GM13977 (cell line): ENCODE measurements at regions not wholly inside any gene's neighbourhood (a gene's known extent, or its start where the extent isn't known, plus 50 kb on each side); places are given as distances from the start of the nearest gene placed in this dataset.

Experiments used
- DNase-seq: peaks from one replicate; pipeline ENCODE4 v3.0.0; 2012; ENCODE audit warnings: low spot score
- CTCF ChIP-seq: IDR thresholded peaks from 2 replicates; pipeline ENCODE4 v1.5.1; 2012; ENCODE audit warnings: mild to moderate bottlenecking, control low read depth; ENCODE audit not compliant: insufficient read depth; ENCODE audit errors: extremely low read depth, missing control alignments
- in situ Hi-C: fragments of 300-500 bp; cut with MboI; formaldehyde crosslinking; loops from one replicate; pipeline ENCODE4 v1.12.0; 2022; ENCODE audit warnings: low sequenced_read_pairs, low pct_unique_long_range_greater_than_20kb, mixed read lengths, inconsistent platforms; ENCODE audit not compliant: unreplicated experiment

- in situ Hi-C loops = no loop called here
- DNase-seq = no peak
- TF ChIP-seq CTCF = no peak
These were observed 360.3 kb upstream of the NECTIN3 start for GRCh38 chr3:110711130-110711832.

- in situ Hi-C loops = no loop called here
- DNase-seq = no peak
- TF ChIP-seq CTCF = no peak
These were observed 359.6 kb upstream of the NECTIN3 start for GRCh38 chr3:110711851-110712516.

- DNase-seq = no peak
- in situ Hi-C loops = no loop called here
- TF ChIP-seq CTCF = no peak
These were observed 344.6 kb upstream of the NECTIN3 start for GRCh38 chr3:110727056-110727455.

GRCh38 chr3:110731148-110731547, 340.5 kb upstream of the NECTIN3 start:
- no peak for DNase-seq
- TF ChIP-seq CTCF = no peak
- in situ Hi-C loops = no loop called here

- no peak for TF ChIP-seq CTCF
- DNase-seq = no peak
- in situ Hi-C loops = no loop called here
These were observed 339.2 kb upstream of the NECTIN3 start for GRCh38 chr3:110732420-110732819.

- no peak for TF ChIP-seq CTCF
- no peak for DNase-seq
- in situ Hi-C loops = no loop called here
These were observed 338.6 kb upstream of the NECTIN3 start for GRCh38 chr3:110733045-110733444.
